Stimulated activated CD8-positive, alpha-beta memory T cell treated with anti-CD3 and anti-CD28 coated beads, Interleukin-2, amount 100 ng/mL, for 1 hour (primary cell): ENCODE measurements at regions not wholly inside any gene's neighbourhood (a gene's known extent, or its start where the extent isn't known, plus 50 kb on each side); places are given as distances from the start of the nearest gene placed in this dataset.

Source experiments
- DNase-seq, 2 donors: peaks; one replicate each; pipeline ENCODE4 v3.0.0-alpha.2; 2020; ENCODE audit warnings: low read depth in 2 of 2

GRCh38 chr3:19093084-19093483, 55.2 kb upstream of the KCNH8 start:
- DNase-seq, result no peak

- no peak for DNase-seq
These were observed 70.9 kb upstream of the KCNH8 start for GRCh38 chr3:19077388-19077787.

GRCh38 chr3:19075037-19075436, 73.3 kb upstream of the KCNH8 start:
- no peak for DNase-seq

GRCh38 chr3:19074257-19074900, 73.9 kb upstream of the KCNH8 start:
- DNase-seq, result no peak

GRCh38 chr3:19073341-19074105, 74.8 kb upstream of the KCNH8 start:
- DNase-seq, result no peak

GRCh38 chr3:19070325-19070724, 78.0 kb upstream of the KCNH8 start:
- DNase-seq, result no peak

GRCh38 chr3:19065027-19065426, 83.3 kb upstream of the KCNH8 start:
- DNase-seq, result no peak

GRCh38 chr3:19063936-19064335, 84.4 kb upstream of the KCNH8 start:
- DNase-seq, result no peak

GRCh38 chr3:19060404-19060803, 87.9 kb upstream of the KCNH8 start:
- no peak for DNase-seq

- DNase-seq, result no peak
These were observed 95.4 kb upstream of the KCNH8 start for GRCh38 chr3:19052874-19053273.

- DNase-seq, result no peak
These were observed 101.9 kb upstream of the KCNH8 start for GRCh38 chr3:19046440-19046839.

- no peak for DNase-seq
These were observed 117.8 kb upstream of the KCNH8 start for GRCh38 chr3:19030522-19030839.

GRCh38 chr3:19029837-19030521, 118.3 kb upstream of the KCNH8 start:
- DNase-seq, result no peak

GRCh38 chr3:19025441-19025840, 122.9 kb upstream of the KCNH8 start:
- DNase-seq, result no peak

- DNase-seq, result no peak
These were observed 125.8 kb upstream of the KCNH8 start for GRCh38 chr3:19022546-19022945.

- no peak for DNase-seq
These were observed 131.5 kb upstream of the KCNH8 start for GRCh38 chr3:19016851-19017250.

- no peak for DNase-seq
These were observed 134.4 kb upstream of the KCNH8 start for GRCh38 chr3:19013879-19014278.

GRCh38 chr3:19012846-19013245, 135.5 kb upstream of the KCNH8 start:
- no peak for DNase-seq

- DNase-seq, result no peak
These were observed 145.7 kb upstream of the KCNH8 start for GRCh38 chr3:19002606-19003005.

GRCh38 chr3:18998069-18998468, 150.2 kb upstream of the KCNH8 start:
- no peak for DNase-seq

GRCh38 chr3:18992709-18993108, 155.6 kb upstream of the KCNH8 start:
- no peak for DNase-seq

GRCh38 chr3:18989237-18989795, 159.0 kb upstream of the KCNH8 start:
- DNase-seq, result no peak
